Endothelial cell of umbilical vein (primary cell): ENCODE measurements at regions not wholly inside any gene's neighbourhood (a gene's known extent, or its start where the extent isn't known, plus 50 kb on each side); places are given as distances from the start of the nearest gene placed in this dataset.

Experiments
- BruUV-seq: library from RNA; stranded (reverse); fragments of 400-500 nt; replicated peaks from 2 replicates; lab custom pipeline; 2021; lab: Mats Ljungman, UMichigan
- CTCF ChIA-PET: fragments of 300-600, 350-600 bp; sonication (Branson Sonifier 250); formaldehyde crosslinking; loops from one replicate; lab custom pipeline; 2021; ENCODE audit warnings: antibody characterized with exemption, inconsistent platforms; lab: Charles Lee
- POLR2A ChIA-PET: fragments of 300-600, 350-600 bp; sonication (Branson Sonifier 250); formaldehyde crosslinking; loops from one replicate; lab custom pipeline; 2021; ENCODE audit warnings: antibody characterized with exemption, inconsistent platforms; lab: Charles Lee
- DNase-seq: peaks from one replicate; pipeline ENCODE4 v3.0.0-alpha.2; 2011; ENCODE audit warnings: low read depth, low spot score
- FAIRE-seq: peaks from 2 replicates; lab custom pipeline; 2011; peaks lifted over from hg19 to GRCh38; lab: Jason Lieb, UNC
- H2AFZ ChIP-seq: 2 replicates; pipeline ENCODE4 v1.6.0; 2012; ENCODE audit warnings: low read depth, low read length, control low read depth, inconsistent platforms
- H3K27ac ChIP-seq: 2 replicates; pipeline ENCODE4 v1.5.1; 2011; ENCODE audit warnings: low read depth, mild to moderate bottlenecking, control low read depth, low read length, moderate library complexity; ENCODE audit not compliant: insufficient read depth
- H3K27me3 ChIP-seq, 2 experiments: 2 replicates each; pipeline versions ENCODE4 v1.6.0 to v1.6.1; 2011; ENCODE audit warnings: low read length in 2 of 2, mixed read lengths in 1 of 2; ENCODE audit not compliant: control insufficient read depth in 2 of 2, insufficient read depth in 2 of 2
- H3K36me3 ChIP-seq, 2 experiments: 2 replicates in 1 of 2; 3 replicates in 1 of 2; pipeline ENCODE4 v1.5.1; 2011; ENCODE audit warnings: low read length in 2 of 2, mild to moderate bottlenecking in 1 of 2, moderate library complexity in 1 of 2; ENCODE audit not compliant: control insufficient read depth in 2 of 2, insufficient read depth in 2 of 2; ENCODE audit errors: extremely low read depth in 1 of 2
- H3K4me1 ChIP-seq: 3 replicates; pipeline ENCODE4 v1.5.1; 2011; ENCODE audit warnings: mild to moderate bottlenecking, low read length; ENCODE audit not compliant: control insufficient read depth, insufficient read depth; ENCODE audit errors: extremely low read depth
- H3K4me2 ChIP-seq: 2 replicates; pipeline ENCODE4 v1.6.1; 2011; ENCODE audit warnings: low read length, control low read depth, mixed read lengths; ENCODE audit not compliant: insufficient read depth
- H3K4me3 ChIP-seq, 3 experiments: fragments of 200-600 bp in 1 of 3; sonication (generic), shearing (Covaris generic) in 1 of 3; replicated peaks in 1 of 3; 2 replicates each; pipeline ENCODE4 v1.5.1; 2011 to 2016; ENCODE audit warnings: control low read depth in 3 of 3, low read length in 3 of 3, mild to moderate bottlenecking in 2 of 3, inconsistent platforms in 1 of 3, low read depth in 1 of 3, moderate library complexity in 1 of 3; ENCODE audit not compliant: insufficient read depth in 1 of 3
- H3K79me2 ChIP-seq: 2 replicates; pipeline ENCODE4 v1.6.0; 2012; ENCODE audit warnings: low read length, inconsistent platforms; ENCODE audit not compliant: control insufficient read depth, insufficient read depth
- H3K9ac ChIP-seq: replicated peaks from 2 replicates; pipeline ENCODE3; 2011; ENCODE audit warnings: low read length, control low read depth; ENCODE audit not compliant: insufficient read depth; ENCODE audit errors: extremely low read depth
- H3K9me1 ChIP-seq: replicated peaks from 3 replicates; pipeline ENCODE4 v1.6.0; 2011; ENCODE audit warnings: mild to moderate bottlenecking, low read length; ENCODE audit not compliant: control insufficient read depth, insufficient read depth; ENCODE audit errors: extremely low read depth
- H3K9me3 ChIP-seq: replicated peaks from 2 replicates; pipeline ENCODE4 v1.5.1; 2012; ENCODE audit warnings: low read length, inconsistent platforms; ENCODE audit not compliant: control insufficient read depth, insufficient read depth
- H4K20me1 ChIP-seq: replicated peaks from 2 replicates; pipeline ENCODE3; 2011; ENCODE audit warnings: mild to moderate bottlenecking, low read length; ENCODE audit not compliant: control insufficient read depth, insufficient read depth; ENCODE audit errors: extremely low read depth
- CTCF ChIP-seq, 2 donors: IDR thresholded peaks; 1 replicate in 1 of 2; 2 replicates in 1 of 2; pipeline ENCODE4 v1.5.1; 2011; ENCODE audit warnings: low read length in 2 of 2, mild to moderate bottlenecking in 2 of 2, moderate library complexity in 2 of 2, control low read depth in 1 of 2, inconsistent platforms in 1 of 2, low read depth in 1 of 2; ENCODE audit not compliant: insufficient read depth in 1 of 2; ENCODE audit errors: extremely low read depth in 1 of 2
- EZH2 ChIP-seq: IDR thresholded peaks from 2 replicates; pipeline ENCODE4 v1.6.1; 2012; ENCODE audit warnings: borderline replicate concordance, low read depth, mild to moderate bottlenecking, moderate library complexity, low read length, inconsistent platforms; ENCODE audit not compliant: severe bottlenecking
- FOS ChIP-seq: IDR thresholded peaks from 2 replicates; pipeline ENCODE4 v1.6.1; 2011; ENCODE audit warnings: mild to moderate bottlenecking, low read length, moderate library complexity, borderline replicate concordance; ENCODE audit not compliant: insufficient read depth
- GATA2 ChIP-seq: IDR thresholded peaks from 2 replicates; pipeline ENCODE4 v1.7.0; 2011; ENCODE audit warnings: low read depth, mild to moderate bottlenecking, moderate library complexity, mixed read lengths, low read length; ENCODE audit not compliant: insufficient read length, insufficient read depth
- JUN ChIP-seq: IDR thresholded peaks from 2 replicates; pipeline ENCODE4 v1.6.1; 2011; ENCODE audit warnings: borderline replicate concordance, low read depth; ENCODE audit not compliant: insufficient read length, insufficient read depth
- MYC ChIP-seq: IDR thresholded peaks from one replicate; pipeline ENCODE4 v1.6.1; 2011; ENCODE audit warnings: mild to moderate bottlenecking, low read depth, low read length
- POLR2A ChIP-seq: IDR thresholded peaks from 2 replicates; pipeline ENCODE4 v1.6.1; 2012; ENCODE audit warnings: low read depth, mild to moderate bottlenecking, control low read depth, low read length
- POLR2AphosphoS5 ChIP-seq: IDR thresholded peaks from 2 replicates; pipeline ENCODE4 v1.6.1; 2012; ENCODE audit warnings: low read depth, mild to moderate bottlenecking, control low read depth, low read length, moderate library complexity; ENCODE audit not compliant: insufficient read depth
- dilution Hi-C: fragments of 300-500 bp; cut with MboI; formaldehyde crosslinking; loops from one replicate; pipeline ENCODE4 v1.15.0; 2019; ENCODE audit warnings: low sequenced_read_pairs; ENCODE audit not compliant: extremely low pct_ligation_motif_present
- intact Hi-C: fragments of 100-400 bp; cut with micrococcal nuclease; formaldehyde crosslinking; loops from one replicate; pipeline ENCODE4 v1.10.0; 2022
- TF ChIP-seq, protein P1 (sequence below): IDR thresholded peaks from 2 replicates; pipeline ENCODE4 v1.6.1; 2011; ENCODE audit not compliant: insufficient read depth, insufficient read length

GRCh38 chr6:148157841-148158240 is 184.8 kb upstream of the SASH1 start:
- Histone ChIP-seq H4K20me1 (no peaks in the 10 kb centered on the region), H3K9me3 (no peaks in the 10 kb centered on the region), H3K36me3 (no peaks in the 10 kb centered on the region), H3K4me1 (no peaks in the 10 kb centered on the region), H2AFZ (no peak overlapping the region), H3K4me2 (no peak overlapping the region), H3K9ac (no peak overlapping the region), H3K27ac (no peak overlapping the region), H3K27me3 (no peaks in the 10 kb centered on the region), H3K9me1 (no peaks in the 10 kb centered on the region), H3K4me3 (no peak overlapping the region), H3K79me2 (no peaks in the 10 kb centered on the region)
- intact Hi-C loops = no loop called here
- CTCF ChIA-PET = interaction anchor here (1.0 to 1.2 kb wide), 3 partner anchors 19 to 651 kb away, joined by 3 to 5 read pairs (median 5); no protein-coding TSS in a partner anchor
- FAIRE-seq (no peak), DNase-seq (no peak)
- POLR2A ChIA-PET = no interaction called here
- BruUV-seq = no TSS peak
- dilution Hi-C loops = loop anchor here (25.0 kb wide), 1 partner anchor 646 kb away; the partner anchor contains the start of gene SAMD5
- TF ChIP-seq CTCF (IDR thresholded peaks at IDR 0.05; ENCODE audit: extremely low read depth in 1 of 2, insufficient read depth in 1 of 2, low read depth in 1 of 2, low read length in 2 of 2) (no peak), POLR2A (no peak), GATA2 (no peak), POLR2AphosphoS5 (no peak), FOS (no peak), MYC (no peak), JUN (no peak), EZH2 (no peak)
- TF ChIP-seq, protein P1, sequence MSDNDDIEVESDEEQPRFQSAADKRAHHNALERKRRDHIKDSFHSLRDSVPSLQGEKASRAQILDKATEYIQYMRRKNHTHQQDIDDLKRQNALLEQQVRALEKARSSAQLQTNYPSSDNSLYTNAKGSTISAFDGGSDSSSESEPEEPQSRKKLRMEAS = no peak
